ENCODE measurements at regions not wholly inside any gene's neighbourhood (a gene's known extent, or its start where the extent isn't known, plus 50 kb on each side); places are given as distances from the start of the nearest gene placed in this dataset.

DNA sequence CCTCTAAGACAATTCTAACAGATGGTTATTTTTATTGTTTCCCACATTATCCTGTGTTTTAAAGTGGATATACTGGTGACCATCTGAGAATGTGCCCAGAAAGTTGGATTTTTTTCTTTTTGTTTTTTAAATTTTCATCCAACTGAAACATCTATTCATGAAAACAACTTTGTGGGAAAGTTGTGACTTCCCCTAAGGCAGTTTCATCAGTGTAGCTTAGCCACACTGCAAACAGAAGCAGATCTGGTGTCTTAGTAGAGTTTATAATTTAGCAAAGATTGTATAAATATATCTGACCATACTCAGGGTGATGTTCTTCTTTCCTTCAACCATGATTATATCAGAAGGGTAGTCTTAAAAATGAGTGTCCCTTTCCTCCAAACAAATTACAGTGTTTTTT is 1241.3 kb downstream of the MAT2B start:
- Histone ChIP-seq H3K4me2 (ENCODE audit: control insufficient read depth, insufficient read depth) (no peak overlapping the region), H2AFZ (ENCODE audit: control insufficient read depth, low read depth, low read length) (no peak overlapping the region), H3K27me3 (replicated peaks in 1 of 2; ENCODE audit: control insufficient read depth in 2 of 2, insufficient read depth in 2 of 2, low read length in 1 of 2) (no peaks in the 10 kb centered on the region), H3K9ac (ENCODE audit: control insufficient read depth, insufficient read depth, low read length) (no peak overlapping the region), H3K4me1 (ENCODE audit: control insufficient read depth, insufficient read depth, low read length) (no peaks in the 10 kb centered on the region), H4K20me1 (ENCODE audit: control insufficient read depth, insufficient read depth) (no peaks in the 10 kb centered on the region), H3K36me3 (ENCODE audit: control insufficient read depth in 2 of 2, insufficient read depth in 2 of 2, low read length in 1 of 2) (no peaks in the 10 kb centered on the region), H3K4me3 (no peak overlapping the region), H3K79me2 (ENCODE audit: control insufficient read depth, insufficient read depth, low read length) (no peaks in the 10 kb centered on the region), H3K9me3 (replicated peaks; ENCODE audit: control insufficient read depth, insufficient read depth, low read length) (no peaks in the 10 kb centered on the region), H3K27ac (ENCODE audit: control insufficient read depth, insufficient read depth) (no peak overlapping the region)
- SMC1A ChIA-PET (ENCODE audit: uncharacterized antibody, unreplicated experiment): interaction anchor here (1.1 to 1.2 kb wide), 3 partner anchors 9 to 17 kb away, joined by 3 to 4 read pairs (median 3); no protein-coding TSS in a partner anchor
- POLR2A ChIA-PET: interaction anchor here (0.5 kb wide), 1 partner anchor 86 kb away, joined by 4 read pairs; no protein-coding TSS in a partner anchor
- peak; percentile 42 for ATAC-seq
- FAIRE-seq: no peak
- no peak for DNase-seq (ENCODE audit: low read depth, low spot score)
- CTCF ChIA-PET: interaction anchor here (0.6 to 0.7 kb wide), 2 partner anchors 12 kb away, joined by 3 read pairs; no protein-coding TSS in a partner anchor
- intact Hi-C loops (cut with micrococcal nuclease; ENCODE audit: unreplicated experiment) (no loop called here), in situ Hi-C loops (cut with MboI) (no loop called here)
- BruUV-seq (replicated peaks): no TSS peak
- TF ChIP-seq, protein P1, sequence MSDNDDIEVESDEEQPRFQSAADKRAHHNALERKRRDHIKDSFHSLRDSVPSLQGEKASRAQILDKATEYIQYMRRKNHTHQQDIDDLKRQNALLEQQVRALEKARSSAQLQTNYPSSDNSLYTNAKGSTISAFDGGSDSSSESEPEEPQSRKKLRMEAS (IDR thresholded peaks at IDR 0.05; ENCODE audit: low read depth, low read length): no peak
- TF ChIP-seq SMARCA5 (IDR thresholded peaks at IDR 0.05) (no peak), POLR2AphosphoS2 (IDR thresholded peaks at IDR 0.05; ENCODE audit: low read depth, low read length) (no peak), ZZZ3 (IDR thresholded peaks at IDR 0.05; ENCODE audit: control insufficient read depth, insufficient read length, low read depth) (no peak), SUZ12 (IDR thresholded peaks at IDR 0.05; ENCODE audit: unreplicated experiment) (no peak), BHLHE40 (IDR thresholded peaks at IDR 0.05; ENCODE audit: borderline replicate concordance in 1 of 2, low read depth in 2 of 2, low read length in 1 of 2) (no peak), ESRRA (IDR thresholded peaks at IDR 0.05; ENCODE audit: low read length) (no peak), BCL11A (IDR thresholded peaks at IDR 0.05; ENCODE audit: low read depth, low read length) (no peak), IKZF2 (IDR thresholded peaks at IDR 0.05) (no peak), MTA3 (IDR thresholded peaks at IDR 0.05; ENCODE audit: borderline replicate concordance, low read length) (no peak)
- TF ChIP-seq, protein P2, sequence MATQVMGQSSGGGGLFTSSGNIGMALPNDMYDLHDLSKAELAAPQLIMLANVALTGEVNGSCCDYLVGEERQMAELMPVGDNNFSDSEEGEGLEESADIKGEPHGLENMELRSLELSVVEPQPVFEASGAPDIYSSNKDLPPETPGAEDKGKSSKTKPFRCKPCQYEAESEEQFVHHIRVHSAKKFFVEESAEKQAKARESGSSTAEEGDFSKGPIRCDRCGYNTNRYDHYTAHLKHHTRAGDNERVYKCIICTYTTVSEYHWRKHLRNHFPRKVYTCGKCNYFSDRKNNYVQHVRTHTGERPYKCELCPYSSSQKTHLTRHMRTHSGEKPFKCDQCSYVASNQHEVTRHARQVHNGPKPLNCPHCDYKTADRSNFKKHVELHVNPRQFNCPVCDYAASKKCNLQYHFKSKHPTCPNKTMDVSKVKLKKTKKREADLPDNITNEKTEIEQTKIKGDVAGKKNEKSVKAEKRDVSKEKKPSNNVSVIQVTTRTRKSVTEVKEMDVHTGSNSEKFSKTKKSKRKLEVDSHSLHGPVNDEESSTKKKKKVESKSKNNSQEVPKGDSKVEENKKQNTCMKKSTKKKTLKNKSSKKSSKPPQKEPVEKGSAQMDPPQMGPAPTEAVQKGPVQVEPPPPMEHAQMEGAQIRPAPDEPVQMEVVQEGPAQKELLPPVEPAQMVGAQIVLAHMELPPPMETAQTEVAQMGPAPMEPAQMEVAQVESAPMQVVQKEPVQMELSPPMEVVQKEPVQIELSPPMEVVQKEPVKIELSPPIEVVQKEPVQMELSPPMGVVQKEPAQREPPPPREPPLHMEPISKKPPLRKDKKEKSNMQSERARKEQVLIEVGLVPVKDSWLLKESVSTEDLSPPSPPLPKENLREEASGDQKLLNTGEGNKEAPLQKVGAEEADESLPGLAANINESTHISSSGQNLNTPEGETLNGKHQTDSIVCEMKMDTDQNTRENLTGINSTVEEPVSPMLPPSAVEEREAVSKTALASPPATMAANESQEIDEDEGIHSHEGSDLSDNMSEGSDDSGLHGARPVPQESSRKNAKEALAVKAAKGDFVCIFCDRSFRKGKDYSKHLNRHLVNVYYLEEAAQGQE (IDR thresholded peaks at IDR 0.05; ENCODE audit: low read depth, low read length): no peak
- TF ChIP-seq, protein P3, sequence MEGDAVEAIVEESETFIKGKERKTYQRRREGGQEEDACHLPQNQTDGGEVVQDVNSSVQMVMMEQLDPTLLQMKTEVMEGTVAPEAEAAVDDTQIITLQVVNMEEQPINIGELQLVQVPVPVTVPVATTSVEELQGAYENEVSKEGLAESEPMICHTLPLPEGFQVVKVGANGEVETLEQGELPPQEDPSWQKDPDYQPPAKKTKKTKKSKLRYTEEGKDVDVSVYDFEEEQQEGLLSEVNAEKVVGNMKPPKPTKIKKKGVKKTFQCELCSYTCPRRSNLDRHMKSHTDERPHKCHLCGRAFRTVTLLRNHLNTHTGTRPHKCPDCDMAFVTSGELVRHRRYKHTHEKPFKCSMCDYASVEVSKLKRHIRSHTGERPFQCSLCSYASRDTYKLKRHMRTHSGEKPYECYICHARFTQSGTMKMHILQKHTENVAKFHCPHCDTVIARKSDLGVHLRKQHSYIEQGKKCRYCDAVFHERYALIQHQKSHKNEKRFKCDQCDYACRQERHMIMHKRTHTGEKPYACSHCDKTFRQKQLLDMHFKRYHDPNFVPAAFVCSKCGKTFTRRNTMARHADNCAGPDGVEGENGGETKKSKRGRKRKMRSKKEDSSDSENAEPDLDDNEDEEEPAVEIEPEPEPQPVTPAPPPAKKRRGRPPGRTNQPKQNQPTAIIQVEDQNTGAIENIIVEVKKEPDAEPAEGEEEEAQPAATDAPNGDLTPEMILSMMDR (IDR thresholded peaks at IDR 0.05 in 2 of 3, conservative IDR thresholded peaks at IDR 0.05 in 1 of 3; ENCODE audit: control insufficient read depth in 2 of 3, extremely low read depth in 1 of 3, insufficient read depth in 1 of 3, low read depth in 3 of 3, low read length in 3 of 3): no peak
- TF ChIP-seq, protein P4, sequence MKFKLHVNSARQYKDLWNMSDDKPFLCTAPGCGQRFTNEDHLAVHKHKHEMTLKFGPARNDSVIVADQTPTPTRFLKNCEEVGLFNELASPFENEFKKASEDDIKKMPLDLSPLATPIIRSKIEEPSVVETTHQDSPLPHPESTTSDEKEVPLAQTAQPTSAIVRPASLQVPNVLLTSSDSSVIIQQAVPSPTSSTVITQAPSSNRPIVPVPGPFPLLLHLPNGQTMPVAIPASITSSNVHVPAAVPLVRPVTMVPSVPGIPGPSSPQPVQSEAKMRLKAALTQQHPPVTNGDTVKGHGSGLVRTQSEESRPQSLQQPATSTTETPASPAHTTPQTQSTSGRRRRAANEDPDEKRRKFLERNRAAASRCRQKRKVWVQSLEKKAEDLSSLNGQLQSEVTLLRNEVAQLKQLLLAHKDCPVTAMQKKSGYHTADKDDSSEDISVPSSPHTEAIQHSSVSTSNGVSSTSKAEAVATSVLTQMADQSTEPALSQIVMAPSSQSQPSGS (IDR thresholded peaks at IDR 0.05; ENCODE audit: low read length): no peak
- TF ChIP-seq, protein P5, sequence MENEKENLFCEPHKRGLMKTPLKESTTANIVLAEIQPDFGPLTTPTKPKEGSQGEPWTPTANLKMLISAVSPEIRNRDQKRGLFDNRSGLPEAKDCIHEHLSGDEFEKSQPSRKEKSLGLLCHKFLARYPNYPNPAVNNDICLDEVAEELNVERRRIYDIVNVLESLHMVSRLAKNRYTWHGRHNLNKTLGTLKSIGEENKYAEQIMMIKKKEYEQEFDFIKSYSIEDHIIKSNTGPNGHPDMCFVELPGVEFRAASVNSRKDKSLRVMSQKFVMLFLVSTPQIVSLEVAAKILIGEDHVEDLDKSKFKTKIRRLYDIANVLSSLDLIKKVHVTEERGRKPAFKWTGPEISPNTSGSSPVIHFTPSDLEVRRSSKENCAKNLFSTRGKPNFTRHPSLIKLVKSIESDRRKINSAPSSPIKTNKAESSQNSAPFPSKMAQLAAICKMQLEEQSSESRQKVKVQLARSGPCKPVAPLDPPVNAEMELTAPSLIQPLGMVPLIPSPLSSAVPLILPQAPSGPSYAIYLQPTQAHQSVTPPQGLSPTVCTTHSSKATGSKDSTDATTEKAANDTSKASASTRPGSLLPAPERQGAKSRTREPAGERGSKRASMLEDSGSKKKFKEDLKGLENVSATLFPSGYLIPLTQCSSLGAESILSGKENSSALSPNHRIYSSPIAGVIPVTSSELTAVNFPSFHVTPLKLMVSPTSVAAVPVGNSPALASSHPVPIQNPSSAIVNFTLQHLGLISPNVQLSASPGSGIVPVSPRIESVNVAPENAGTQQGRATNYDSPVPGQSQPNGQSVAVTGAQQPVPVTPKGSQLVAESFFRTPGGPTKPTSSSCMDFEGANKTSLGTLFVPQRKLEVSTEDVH (IDR thresholded peaks at IDR 0.05; ENCODE audit: low read depth, partially characterized antibody): no peak
- RAD21 ChIA-PET (ENCODE audit: unreplicated experiment): no interaction called here

All from GM12878 (cell line).